SK-N-SH (cell line): ENCODE measurements at regions not wholly inside any gene's neighbourhood (a gene's known extent, or its start where the extent isn't known, plus 50 kb on each side); places are given as distances from the start of the nearest gene placed in this dataset.

Experiments
- CHD2 ChIP-seq: fragments of 150-350 bp; IDR thresholded peaks from 2 replicates; pipeline ENCODE4 v1.6.1; 2018; ENCODE audit warnings: low read length; ENCODE audit not compliant: partially characterized antibody
- CTCF ChIP-seq: fragments of 200-600 bp; sonication (generic); IDR thresholded peaks from 2 replicates; pipeline ENCODE4 v1.6.1; 2017; ENCODE audit warnings: antibody characterized with exemption, mild to moderate bottlenecking, moderate library complexity
- EP300 ChIP-seq, 2 experiments: IDR thresholded peaks; 2 replicates each; pipeline versions ENCODE4 v1.4.0 to v1.6.1; 2012; ENCODE audit warnings: borderline replicate concordance in 1 of 2, low read depth in 1 of 2, low read length in 1 of 2
- EZH2phosphoT487 ChIP-seq: fragments of 200-600 bp; sonication (generic); IDR thresholded peaks from 2 replicates; pipeline ENCODE4 v1.6.1; 2017; ENCODE audit warnings: low read depth, mixed run types, mild to moderate bottlenecking, antibody characterized with exemption, moderate library complexity, borderline replicate concordance
- FOXJ3 ChIP-seq: sonication (generic); formaldehyde crosslinking; IDR thresholded peaks from 2 replicates; pipeline ENCODE4 v1.5.1; 2020; ENCODE audit warnings: mild to moderate bottlenecking, missing genetic modification reagents
- MAX ChIP-seq: IDR thresholded peaks from 2 replicates; pipeline ENCODE4 v1.4.0; 2012; ENCODE audit warnings: low read depth
- MXI1 ChIP-seq: IDR thresholded peaks from 2 replicates; pipeline ENCODE4 v1.6.1; 2012; ENCODE audit warnings: mild to moderate bottlenecking, low read depth, low read length, improper control_type of control experiment
- POLR2AphosphoS5 ChIP-seq: IDR thresholded peaks from 2 replicates; pipeline ENCODE4 v1.6.1; 2012; ENCODE audit warnings: low read depth, low read length
- REST ChIP-seq: IDR thresholded peaks from 2 replicates; pipeline ENCODE4 v1.6.1; 2012; ENCODE audit warnings: mild to moderate bottlenecking, low read depth, low read length, moderate library complexity
- RFX5 ChIP-seq: IDR thresholded peaks from 2 replicates; pipeline ENCODE4 v1.6.1; 2012; ENCODE audit warnings: mild to moderate bottlenecking, improper control_type of control experiment, low read length
- SIN3A ChIP-seq: IDR thresholded peaks from 2 replicates; pipeline ENCODE4 v1.6.1; 2012; ENCODE audit warnings: low read depth, mild to moderate bottlenecking, low read length, moderate library complexity, borderline replicate concordance
- TCF12 ChIP-seq: IDR thresholded peaks from 2 replicates; pipeline ENCODE4 v1.4.0; 2012
- USF2 ChIP-seq: fragments of 150-350 bp; IDR thresholded peaks from 2 replicates; pipeline ENCODE4 v1.6.1; 2017; ENCODE audit warnings: antibody characterized with exemption, low read length, low read depth, borderline replicate concordance
- YY1 ChIP-seq: IDR thresholded peaks from 2 replicates; pipeline ENCODE4 v1.4.0; 2012; ENCODE audit warnings: low read depth, mild to moderate bottlenecking

GRCh38 chr5:158324236-158324635 lies 465.3 kb upstream of the CLINT1 start:
- no peak for TF ChIP-seq EP300 (IDR thresholded peaks at IDR 0.05; ENCODE audit: borderline replicate concordance in 1 of 2, low read depth in 1 of 2, low read length in 1 of 2)
- no peak for TF ChIP-seq SIN3A
- TF ChIP-seq MAX = no peak
- TF ChIP-seq CTCF = no peak
- no peak for TF ChIP-seq YY1
- no peak for TF ChIP-seq POLR2AphosphoS5
- no peak for TF ChIP-seq MXI1
- no peak for TF ChIP-seq EZH2phosphoT487
- TF ChIP-seq USF2 = no peak
- no peak for TF ChIP-seq CHD2
- no peak for TF ChIP-seq TCF12
- no peak for TF ChIP-seq RFX5
- no peak for TF ChIP-seq REST
- TF ChIP-seq FOXJ3 (CRISPR knock-in tag) = no peak
